ENCODE measurements at regions not wholly inside any gene's neighbourhood (a gene's known extent, or its start where the extent isn't known, plus 50 kb on each side); places are given as distances from the start of the nearest gene placed in this dataset.

DNA sequence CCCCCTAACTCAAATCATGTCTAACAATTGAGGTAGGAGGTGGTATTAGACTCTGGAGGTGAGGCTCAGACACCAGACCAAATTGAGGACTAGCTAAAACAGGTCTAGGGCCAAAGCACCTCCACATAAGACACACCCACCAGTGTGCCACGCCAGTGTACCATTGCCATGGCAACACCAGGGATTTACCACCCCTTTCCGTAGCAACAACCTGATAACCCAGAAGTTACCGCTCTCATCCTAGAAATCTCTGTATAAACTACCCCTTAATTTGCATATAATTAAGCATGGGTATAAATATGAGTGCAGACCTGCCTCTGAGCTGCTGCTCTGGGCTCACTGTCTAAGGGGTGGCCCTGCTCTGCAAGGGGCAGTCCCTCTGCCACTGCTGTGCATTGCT, 57.4 kb upstream of the PPP2R5C start:
- DNase-seq (ENCODE audit: low spot score) (peak; percentile 28), ATAC-seq (no peak)

DNA sequence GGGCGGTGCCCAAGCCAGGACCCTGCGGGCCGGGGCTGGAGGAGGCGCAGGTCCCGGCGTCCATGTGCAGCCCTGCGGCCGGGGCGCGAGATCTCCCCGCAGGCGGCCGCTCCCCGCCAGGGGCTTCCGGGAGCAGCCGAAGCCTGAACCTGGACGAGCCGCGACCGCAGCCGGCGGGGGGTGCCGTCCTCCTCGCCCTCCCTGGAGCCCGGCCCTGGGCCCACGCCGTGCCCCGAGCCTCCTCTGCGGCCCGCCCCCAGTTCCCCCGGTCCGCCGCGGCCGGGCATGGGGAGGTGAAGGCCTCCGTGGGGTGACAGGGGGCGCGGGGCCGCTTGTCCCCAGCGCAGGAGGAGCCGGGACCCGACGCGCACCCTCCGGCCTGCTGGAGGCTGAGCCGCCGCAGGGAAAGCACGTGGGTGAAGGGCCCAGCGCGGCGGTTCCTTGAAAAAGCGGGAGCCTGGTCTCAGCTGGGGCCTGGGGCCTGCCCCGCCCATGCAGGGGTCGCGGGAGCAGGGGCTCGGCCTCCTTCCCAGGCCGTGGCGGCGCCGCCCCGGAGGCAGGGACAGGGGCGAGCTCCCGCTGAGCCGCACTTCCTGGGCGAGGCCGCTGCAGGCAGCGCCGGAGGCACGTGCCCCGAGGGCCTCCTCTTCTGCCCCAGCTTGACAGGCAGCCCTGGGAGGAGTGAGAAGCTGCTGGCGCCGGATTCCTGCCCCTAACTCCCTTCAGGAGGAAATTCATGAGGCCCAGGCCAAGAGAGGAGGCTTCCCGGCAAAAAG, 55.6 kb upstream of the PPP2R5C start:
- peak; percentile 59 for DNase-seq (ENCODE audit: low spot score)
- peak; percentile 62 for ATAC-seq

DNA sequence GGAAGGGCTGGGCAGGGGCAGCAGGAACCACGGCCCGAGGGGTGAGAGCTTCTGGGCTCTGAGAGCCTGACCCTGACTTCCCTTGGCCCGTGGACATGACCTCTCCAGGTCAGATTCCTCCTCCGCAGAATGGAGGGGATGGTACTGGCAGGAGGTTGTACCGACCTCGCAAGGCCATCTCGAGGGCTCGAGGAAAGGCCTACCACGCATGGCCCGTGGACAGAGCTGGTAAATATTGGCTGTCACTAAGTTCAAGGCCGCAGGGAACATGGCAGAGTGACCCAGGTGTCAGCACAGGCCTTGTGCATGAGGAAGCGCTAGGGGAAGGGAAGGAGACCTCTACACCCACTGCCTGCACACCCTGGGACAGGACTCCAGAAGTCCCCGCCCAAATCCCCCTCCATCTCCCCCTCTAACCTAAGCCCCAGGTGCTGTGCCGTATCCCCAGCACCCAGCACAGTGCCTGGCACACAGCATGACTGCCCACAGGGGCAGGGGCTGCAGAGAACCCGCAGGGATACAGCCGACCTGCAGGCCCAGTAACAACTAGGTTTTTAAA, 54.9 kb upstream of the PPP2R5C start:
- peak; percentile 58 for DNase-seq (ENCODE audit: low spot score)
- ATAC-seq = peak; percentile 42

DNA sequence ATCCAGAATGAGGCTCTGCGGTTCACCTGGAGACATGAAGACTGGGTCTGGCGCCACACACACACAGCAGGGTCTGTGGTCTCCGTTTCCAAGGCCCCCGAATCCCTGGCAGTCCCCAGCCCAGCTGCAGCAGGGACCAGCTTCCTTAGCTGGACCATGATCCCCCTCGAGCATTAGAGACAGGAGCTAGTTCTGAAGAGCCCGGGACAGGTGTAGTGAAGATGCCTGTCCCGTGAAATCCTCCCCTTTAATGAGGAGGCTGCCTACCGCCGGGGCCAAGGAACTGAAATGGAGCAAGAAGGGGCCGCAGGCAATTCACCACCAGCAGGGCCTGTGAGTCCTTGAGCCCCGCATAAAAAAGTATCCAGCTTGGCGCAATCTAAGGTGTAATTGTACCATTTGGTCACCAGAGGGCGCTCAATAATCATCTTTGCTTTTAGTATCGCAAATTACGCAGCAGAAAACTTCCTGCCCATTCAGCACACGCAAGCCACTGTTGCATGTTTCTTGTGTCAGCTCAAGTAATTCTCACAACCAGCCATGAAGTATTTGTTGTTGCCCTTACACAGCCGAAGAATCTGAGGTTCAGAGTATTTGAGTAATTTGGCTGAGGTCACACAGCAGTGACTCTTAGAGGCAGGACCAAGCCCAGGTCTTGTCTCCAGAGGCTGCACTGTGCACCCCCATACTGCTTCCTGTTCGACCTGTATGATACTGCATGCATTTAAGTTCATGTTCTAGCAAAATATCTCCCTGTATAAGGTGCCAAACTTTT, 54.3 kb upstream of the PPP2R5C start:
- peak; percentile 55 for DNase-seq (ENCODE audit: low spot score)
- peak; percentile 86 for ATAC-seq

DNA sequence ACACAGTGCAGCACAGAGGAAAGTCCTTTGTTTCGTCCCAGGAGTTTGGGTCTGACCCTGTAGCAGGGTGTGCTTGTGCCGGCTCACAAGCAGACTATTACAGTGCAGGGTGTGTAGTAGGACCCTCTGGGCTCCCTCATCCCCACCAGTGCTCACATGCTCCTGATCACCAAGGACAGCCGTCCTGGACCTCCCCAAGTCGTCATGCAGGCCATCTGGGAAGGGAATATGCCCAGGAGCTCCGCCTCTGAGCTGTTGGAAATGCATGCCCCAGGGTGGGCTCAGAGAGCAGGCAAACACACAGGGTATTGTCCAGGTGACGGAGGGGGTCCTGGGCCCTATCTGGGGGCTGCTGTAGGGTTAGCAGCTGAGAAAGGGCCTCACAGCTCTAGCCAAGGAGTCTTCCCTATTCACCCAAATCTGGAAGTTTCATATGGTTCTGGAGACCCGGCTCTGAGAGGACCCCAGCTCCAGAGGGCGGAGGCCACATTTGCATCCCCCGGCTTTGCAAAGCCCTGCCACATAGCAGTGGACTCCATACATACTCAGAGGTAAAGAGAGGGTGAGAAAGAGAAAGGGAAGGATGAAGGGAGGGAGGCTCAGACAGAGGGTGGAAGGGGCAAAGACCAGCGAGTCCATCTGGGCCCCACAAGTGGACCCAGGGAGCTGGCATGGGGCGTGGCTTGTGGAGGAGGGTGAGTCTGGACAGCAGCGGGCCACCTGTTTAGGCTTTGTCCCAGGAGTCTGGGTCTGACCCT, 53.5 kb upstream of the PPP2R5C start:
- DNase-seq (ENCODE audit: low spot score) (peak; percentile 41), ATAC-seq (no peak)

DNA sequence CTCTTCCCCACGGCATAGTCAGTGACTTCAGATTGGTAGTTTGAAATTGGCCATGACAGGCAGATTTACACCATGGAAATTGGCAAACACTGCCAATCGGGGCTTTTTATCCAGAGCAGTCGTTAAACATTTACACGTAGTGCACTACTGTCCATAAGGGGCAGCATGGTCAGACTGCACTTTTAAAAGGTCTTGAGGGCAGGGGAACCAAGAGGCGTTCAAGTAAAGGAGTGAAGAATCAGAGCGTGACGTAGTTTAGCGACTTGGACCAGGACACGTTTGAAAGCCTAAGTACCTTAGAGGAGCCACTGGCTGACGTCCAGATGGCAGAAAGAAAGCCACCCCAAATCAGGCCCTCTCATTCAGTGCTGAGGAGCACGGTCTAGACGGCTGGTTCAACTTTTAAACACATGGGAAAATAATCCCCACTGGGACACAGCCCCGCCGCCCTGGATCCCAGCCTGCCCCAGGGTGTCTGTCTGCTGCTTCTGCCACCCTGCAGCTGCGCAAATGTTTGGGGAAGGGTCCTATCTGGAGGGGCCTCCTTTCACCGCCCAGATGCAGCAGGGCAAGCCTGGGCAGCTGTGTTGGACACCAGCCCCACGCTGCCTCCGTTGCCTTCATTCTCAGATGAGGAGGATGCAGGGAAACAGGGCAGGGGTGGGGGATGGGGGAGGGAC, 52.5 kb upstream of the PPP2R5C start:
- ATAC-seq (no peak), DNase-seq (ENCODE audit: low spot score) (peak; percentile 35)

DNA sequence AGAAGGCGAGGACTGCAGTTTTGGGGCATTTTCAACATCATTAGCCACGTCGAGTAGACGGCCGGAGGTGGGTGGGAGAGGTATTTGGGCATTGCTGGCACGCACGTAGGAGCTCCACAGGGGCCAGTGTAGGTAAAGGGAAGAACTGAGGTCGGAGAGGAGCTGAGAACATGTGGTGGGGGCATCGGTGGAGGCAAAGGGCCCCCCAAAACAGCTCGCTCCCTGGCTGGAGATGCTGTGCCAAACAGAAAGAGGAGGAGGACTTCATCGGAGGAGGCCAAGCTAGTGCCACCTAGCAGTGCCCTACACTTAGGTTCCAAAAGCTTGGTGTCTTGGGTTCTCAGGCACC, 52.0 kb upstream of the PPP2R5C start:
- DNase-seq (ENCODE audit: low spot score) = peak; percentile 37
- ATAC-seq = no peak

DNA sequence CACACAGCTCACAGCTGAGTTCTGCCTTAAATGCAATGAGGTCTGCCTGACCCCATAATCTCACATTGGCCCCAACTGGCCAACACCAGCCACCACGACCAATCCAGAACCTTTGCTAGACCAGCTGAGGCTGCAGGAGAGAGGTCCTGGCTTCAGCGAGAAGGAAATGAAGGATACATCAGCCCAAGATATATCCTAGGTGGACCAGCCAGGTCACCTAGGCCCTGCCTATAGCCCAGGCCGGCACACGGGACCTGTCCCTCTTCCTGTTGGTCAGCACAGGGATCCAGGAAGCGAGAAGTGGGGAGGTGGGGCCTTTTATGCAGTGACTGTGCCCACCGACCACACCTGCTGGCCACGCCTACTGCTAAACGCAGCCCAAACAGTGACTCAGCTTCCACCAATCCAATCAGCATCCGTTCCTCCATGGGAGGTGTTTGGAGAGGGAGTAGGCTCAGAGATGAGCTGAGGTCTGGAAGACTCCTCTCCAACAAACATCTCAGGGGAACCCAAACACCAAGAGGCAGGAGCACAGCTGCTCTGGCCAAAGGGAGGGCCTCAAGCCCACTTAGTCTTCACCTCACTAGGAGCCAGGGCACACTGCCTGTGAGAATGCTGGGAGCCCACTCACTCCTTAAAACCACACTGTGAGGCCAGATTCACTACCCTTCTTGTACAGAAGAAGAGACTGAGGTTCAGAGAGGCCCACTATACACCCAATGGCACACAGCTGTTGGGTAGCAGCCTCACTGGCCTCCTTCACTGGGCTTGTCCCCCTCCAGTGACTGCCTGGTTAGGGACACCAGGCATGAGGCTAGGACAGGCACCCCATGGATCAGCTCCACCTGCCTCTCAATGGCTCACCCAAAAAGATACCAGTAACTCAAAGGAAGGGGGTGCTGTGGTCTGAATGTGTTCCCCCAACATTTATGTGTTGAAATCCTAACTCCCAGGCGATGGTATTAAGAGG, 51.3 kb upstream of the PPP2R5C start:
- ATAC-seq (no peak), DNase-seq (ENCODE audit: low spot score) (peak; percentile 27)

DNA sequence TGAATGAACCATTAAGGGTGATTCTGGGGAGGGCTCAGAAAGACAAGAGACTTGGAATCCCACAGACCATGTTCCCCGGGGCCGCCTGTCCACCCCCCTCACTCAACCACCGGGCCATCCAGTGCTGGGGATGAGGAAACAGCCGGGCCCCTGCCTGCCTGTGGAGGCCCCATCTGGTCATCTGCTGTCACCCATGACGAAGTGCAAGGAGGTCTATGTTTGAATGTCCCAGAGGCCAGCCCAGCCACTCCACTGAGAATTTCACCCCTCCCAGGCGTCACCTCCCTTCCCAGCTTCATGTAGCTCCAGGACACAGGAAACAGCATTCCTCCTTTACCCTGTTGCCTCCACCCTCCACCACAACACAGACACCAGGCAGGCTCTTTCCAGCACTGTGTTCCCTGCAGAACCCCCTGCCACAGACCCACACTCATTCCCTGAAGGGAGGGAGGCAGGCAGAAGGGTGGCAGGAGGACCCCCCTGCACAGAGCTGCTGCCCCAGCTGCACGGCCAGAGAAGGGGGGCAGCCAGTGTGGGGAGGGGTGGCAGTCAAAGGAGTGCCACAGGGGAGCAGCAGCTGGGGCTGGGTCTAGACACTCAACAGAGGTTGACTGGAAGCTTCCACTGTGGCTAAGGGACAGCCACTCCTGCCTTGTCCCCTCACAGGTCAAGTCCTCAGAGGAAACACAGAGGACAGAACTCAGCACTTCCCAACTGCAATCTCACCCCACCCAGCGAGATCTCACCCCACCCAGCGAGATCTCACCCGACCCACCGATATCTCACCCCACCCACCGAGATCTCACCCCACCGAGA, 50.3 kb upstream of the PPP2R5C start:
- DNase-seq (ENCODE audit: low spot score) (peak; percentile 32), ATAC-seq (no peak)

All from left lobe of liver (tissue), 2 donors.